H1 (cell line): ENCODE measurements at regions not wholly inside any gene's neighbourhood (a gene's known extent, or its start where the extent isn't known, plus 50 kb on each side); places are given as distances from the start of the nearest gene placed in this dataset.

Experiments used
- CHD7 ChIP-seq: fragments of 300-600 bp; sonication (generic); IDR thresholded peaks from 2 replicates; pipeline ENCODE4 v1.7.1; 2012; ENCODE audit warnings: low read length, moderate library complexity, mild to moderate bottlenecking, inconsistent platforms; ENCODE audit not compliant: insufficient replicate concordance
- EGR1 ChIP-seq: IDR thresholded peaks from 2 replicates; pipeline ENCODE4 v1.6.1; 2011; ENCODE audit warnings: low read depth, low read length, borderline replicate concordance
- RBBP5 ChIP-seq: IDR thresholded peaks from 2 replicates; pipeline ENCODE4 v1.7.1; 2012; ENCODE audit warnings: low read depth, mild to moderate bottlenecking, inconsistent platforms, low read length, moderate library complexity, borderline replicate concordance
- RFX5 ChIP-seq: IDR thresholded peaks from 2 replicates; pipeline ENCODE4 v1.6.1; 2011; ENCODE audit warnings: low read depth, low read length, improper control_type of control experiment, borderline replicate concordance
- SIRT6 ChIP-seq: IDR thresholded peaks from one replicate; pipeline ENCODE4 v1.7.1; 2012; ENCODE audit warnings: low read length, inconsistent platforms
- SUZ12 ChIP-seq: fragments of 200-600 bp; sonication (generic); IDR thresholded peaks from 2 replicates; pipeline ENCODE4 v1.6.1; 2012; ENCODE audit warnings: mild to moderate bottlenecking, inconsistent platforms, low read length, moderate library complexity, mixed read lengths
- TEAD4 ChIP-seq: IDR thresholded peaks from 2 replicates; pipeline ENCODE4 v1.6.1; 2012; ENCODE audit warnings: low read depth, low read length, inconsistent platforms, mixed read lengths
- ZNF274 ChIP-seq: IDR thresholded peaks from 2 replicates; pipeline ENCODE4 v1.7.0; 2012; ENCODE audit warnings: low read length, borderline replicate concordance; ENCODE audit errors: extremely low read depth

GRCh38 chr3:165641569-165642310, 195.5 kb downstream of the BCHE start (continued):
- TF ChIP-seq SIRT6 (no peak), SUZ12 (no peak), ZNF274 (no peak), CHD7 (no peak), RFX5 (no peak), TEAD4 (no peak), EGR1 (no peak), RBBP5 (no peak)
